NT2/D1 (cell line): ENCODE measurements at regions not wholly inside any gene's neighbourhood (a gene's known extent, or its start where the extent isn't known, plus 50 kb on each side); places are given as distances from the start of the nearest gene placed in this dataset.

Source experiments
- SUZ12 ChIP-seq: IDR thresholded peaks from 2 replicates; pipeline ENCODE4 v1.6.1; 2011; ENCODE audit not compliant: insufficient read length, insufficient read depth; ENCODE audit errors: extremely low read depth
- YY1 ChIP-seq: IDR thresholded peaks from 2 replicates; pipeline ENCODE4 v1.6.1; 2011; ENCODE audit not compliant: insufficient read length, insufficient read depth

DNA sequence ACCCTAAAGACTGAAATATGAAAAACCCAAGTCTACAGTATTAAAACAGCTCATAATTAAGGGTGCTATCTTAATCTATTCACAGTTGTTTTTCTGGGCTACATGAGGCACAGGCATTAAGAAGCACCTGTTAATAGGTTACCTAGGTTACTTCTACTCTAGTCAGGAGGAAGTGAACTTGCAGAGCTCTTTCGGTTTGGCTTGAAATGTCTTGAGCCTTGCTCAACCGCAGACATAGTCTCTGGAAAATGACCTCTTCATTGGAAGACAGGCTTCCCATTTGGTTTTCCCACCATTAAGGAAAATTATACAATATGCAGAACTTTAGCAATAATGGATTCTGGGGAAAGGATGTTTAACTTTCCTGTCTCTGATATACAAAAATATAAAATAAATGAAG is 142.3 kb upstream of the KCNJ3 start:
- TF ChIP-seq SUZ12 (no peak), YY1 (no peak)
